Endothelial cell of umbilical vein (primary cell): ENCODE measurements at regions not wholly inside any gene's neighbourhood (a gene's known extent, or its start where the extent isn't known, plus 50 kb on each side); places are given as distances from the start of the nearest gene placed in this dataset.

Experiments used
- BruUV-seq: library from RNA; stranded (reverse); fragments of 400-500 nt; replicated peaks from 2 replicates; lab custom pipeline; 2021; lab: Mats Ljungman, UMichigan
- CTCF ChIA-PET: fragments of 300-600, 350-600 bp; sonication (Branson Sonifier 250); formaldehyde crosslinking; loops from one replicate; lab custom pipeline; 2021; ENCODE audit warnings: antibody characterized with exemption, inconsistent platforms; lab: Charles Lee
- POLR2A ChIA-PET: fragments of 300-600, 350-600 bp; sonication (Branson Sonifier 250); formaldehyde crosslinking; loops from one replicate; lab custom pipeline; 2021; ENCODE audit warnings: antibody characterized with exemption, inconsistent platforms; lab: Charles Lee
- DNase-seq: peaks from one replicate; pipeline ENCODE4 v3.0.0-alpha.2; 2011; ENCODE audit warnings: low read depth, low spot score
- FAIRE-seq: peaks from 2 replicates; lab custom pipeline; 2011; peaks lifted over from hg19 to GRCh38; lab: Jason Lieb, UNC
- H2AFZ ChIP-seq: 2 replicates; pipeline ENCODE4 v1.6.0; 2012; ENCODE audit warnings: low read depth, low read length, control low read depth, inconsistent platforms
- H3K27ac ChIP-seq: 2 replicates; pipeline ENCODE4 v1.5.1; 2011; ENCODE audit warnings: low read depth, mild to moderate bottlenecking, control low read depth, low read length, moderate library complexity; ENCODE audit not compliant: insufficient read depth
- H3K27me3 ChIP-seq, 2 experiments: 2 replicates each; pipeline versions ENCODE4 v1.6.0 to v1.6.1; 2011; ENCODE audit warnings: low read length in 2 of 2, mixed read lengths in 1 of 2; ENCODE audit not compliant: control insufficient read depth in 2 of 2, insufficient read depth in 2 of 2
- H3K36me3 ChIP-seq, 2 experiments: 2 replicates in 1 of 2; 3 replicates in 1 of 2; pipeline ENCODE4 v1.5.1; 2011; ENCODE audit warnings: low read length in 2 of 2, mild to moderate bottlenecking in 1 of 2, moderate library complexity in 1 of 2; ENCODE audit not compliant: control insufficient read depth in 2 of 2, insufficient read depth in 2 of 2; ENCODE audit errors: extremely low read depth in 1 of 2
- H3K4me1 ChIP-seq: 3 replicates; pipeline ENCODE4 v1.5.1; 2011; ENCODE audit warnings: mild to moderate bottlenecking, low read length; ENCODE audit not compliant: control insufficient read depth, insufficient read depth; ENCODE audit errors: extremely low read depth
- H3K4me2 ChIP-seq: 2 replicates; pipeline ENCODE4 v1.6.1; 2011; ENCODE audit warnings: low read length, control low read depth, mixed read lengths; ENCODE audit not compliant: insufficient read depth
- H3K4me3 ChIP-seq, 3 experiments: fragments of 200-600 bp in 1 of 3; sonication (generic), shearing (Covaris generic) in 1 of 3; replicated peaks in 1 of 3; 2 replicates each; pipeline ENCODE4 v1.5.1; 2011 to 2016; ENCODE audit warnings: control low read depth in 3 of 3, low read length in 3 of 3, mild to moderate bottlenecking in 2 of 3, inconsistent platforms in 1 of 3, low read depth in 1 of 3, moderate library complexity in 1 of 3; ENCODE audit not compliant: insufficient read depth in 1 of 3
- H3K79me2 ChIP-seq: 2 replicates; pipeline ENCODE4 v1.6.0; 2012; ENCODE audit warnings: low read length, inconsistent platforms; ENCODE audit not compliant: control insufficient read depth, insufficient read depth
- H3K9ac ChIP-seq: replicated peaks from 2 replicates; pipeline ENCODE3; 2011; ENCODE audit warnings: low read length, control low read depth; ENCODE audit not compliant: insufficient read depth; ENCODE audit errors: extremely low read depth
- H3K9me1 ChIP-seq: replicated peaks from 3 replicates; pipeline ENCODE4 v1.6.0; 2011; ENCODE audit warnings: mild to moderate bottlenecking, low read length; ENCODE audit not compliant: control insufficient read depth, insufficient read depth; ENCODE audit errors: extremely low read depth
- H3K9me3 ChIP-seq: replicated peaks from 2 replicates; pipeline ENCODE4 v1.5.1; 2012; ENCODE audit warnings: low read length, inconsistent platforms; ENCODE audit not compliant: control insufficient read depth, insufficient read depth
- H4K20me1 ChIP-seq: replicated peaks from 2 replicates; pipeline ENCODE3; 2011; ENCODE audit warnings: mild to moderate bottlenecking, low read length; ENCODE audit not compliant: control insufficient read depth, insufficient read depth; ENCODE audit errors: extremely low read depth
- CTCF ChIP-seq, 2 donors: IDR thresholded peaks; 1 replicate in 1 of 2; 2 replicates in 1 of 2; pipeline ENCODE4 v1.5.1; 2011; ENCODE audit warnings: low read length in 2 of 2, mild to moderate bottlenecking in 2 of 2, moderate library complexity in 2 of 2, control low read depth in 1 of 2, inconsistent platforms in 1 of 2, low read depth in 1 of 2; ENCODE audit not compliant: insufficient read depth in 1 of 2; ENCODE audit errors: extremely low read depth in 1 of 2
- EZH2 ChIP-seq: IDR thresholded peaks from 2 replicates; pipeline ENCODE4 v1.6.1; 2012; ENCODE audit warnings: borderline replicate concordance, low read depth, mild to moderate bottlenecking, moderate library complexity, low read length, inconsistent platforms; ENCODE audit not compliant: severe bottlenecking
- FOS ChIP-seq: IDR thresholded peaks from 2 replicates; pipeline ENCODE4 v1.6.1; 2011; ENCODE audit warnings: mild to moderate bottlenecking, low read length, moderate library complexity, borderline replicate concordance; ENCODE audit not compliant: insufficient read depth
- GATA2 ChIP-seq: IDR thresholded peaks from 2 replicates; pipeline ENCODE4 v1.7.0; 2011; ENCODE audit warnings: low read depth, mild to moderate bottlenecking, moderate library complexity, mixed read lengths, low read length; ENCODE audit not compliant: insufficient read length, insufficient read depth
- JUN ChIP-seq: IDR thresholded peaks from 2 replicates; pipeline ENCODE4 v1.6.1; 2011; ENCODE audit warnings: borderline replicate concordance, low read depth; ENCODE audit not compliant: insufficient read length, insufficient read depth
- MAX ChIP-seq: IDR thresholded peaks from 2 replicates; pipeline ENCODE4 v1.6.1; 2011; ENCODE audit not compliant: insufficient read depth, insufficient read length
- MYC ChIP-seq: IDR thresholded peaks from one replicate; pipeline ENCODE4 v1.6.1; 2011; ENCODE audit warnings: mild to moderate bottlenecking, low read depth, low read length
- POLR2A ChIP-seq: IDR thresholded peaks from 2 replicates; pipeline ENCODE4 v1.6.1; 2012; ENCODE audit warnings: low read depth, mild to moderate bottlenecking, control low read depth, low read length
- POLR2AphosphoS5 ChIP-seq: IDR thresholded peaks from 2 replicates; pipeline ENCODE4 v1.6.1; 2012; ENCODE audit warnings: low read depth, mild to moderate bottlenecking, control low read depth, low read length, moderate library complexity; ENCODE audit not compliant: insufficient read depth
- dilution Hi-C: fragments of 300-500 bp; cut with MboI; formaldehyde crosslinking; loops from one replicate; pipeline ENCODE4 v1.15.0; 2019; ENCODE audit warnings: low sequenced_read_pairs; ENCODE audit not compliant: extremely low pct_ligation_motif_present
- intact Hi-C: fragments of 100-400 bp; cut with micrococcal nuclease; formaldehyde crosslinking; loops from one replicate; pipeline ENCODE4 v1.10.0; 2022

GRCh38 chr7:41893656-41894055 is 190.8 kb upstream of the INHBA start:
- dilution Hi-C loops (no loop called here), intact Hi-C loops (no loop called here)
- Histone ChIP-seq H3K27ac (no peak overlapping the region), H3K4me1 (no peaks in the 10 kb centered on the region), H2AFZ (no peak overlapping the region), H3K79me2 (no peaks in the 10 kb centered on the region), H3K27me3 (peaks cover 0 to 2% of the 10 kb centered on the region in 2 experiments), H3K9me3 (no peaks in the 10 kb centered on the region), H4K20me1 (no peaks in the 10 kb centered on the region), H3K4me3 (no peak overlapping the region), H3K9ac (no peak overlapping the region), H3K36me3 (no peaks in the 10 kb centered on the region), H3K9me1 (no peaks in the 10 kb centered on the region), H3K4me2 (no peak overlapping the region)
- ChIA-PET CTCF (no interaction called here), POLR2A (no interaction called here)
- DNase-seq (no peak), FAIRE-seq (no peak)
- TF ChIP-seq GATA2 (no peak), EZH2 (no peak), CTCF (IDR thresholded peaks at IDR 0.05; ENCODE audit: extremely low read depth in 1 of 2, insufficient read depth in 1 of 2, low read depth in 1 of 2, low read length in 2 of 2) (no peak), POLR2A (no peak), FOS (no peak), MYC (no peak), POLR2AphosphoS5 (no peak), JUN (no peak), MAX (no peak)
- BruUV-seq = no TSS peak
